GM23338 (cell line): ENCODE measurements at regions not wholly inside any gene's neighbourhood (a gene's known extent, or its start where the extent isn't known, plus 50 kb on each side); places are given as distances from the start of the nearest gene placed in this dataset.

Experiments
- CREB1 ChIP-seq: fragments of 250-450 bp; sonication (Bioruptor Pico); IDR thresholded peaks from 2 replicates; pipeline ENCODE4 v1.5.0; 2020; ENCODE audit warnings: low read depth, mild to moderate bottlenecking, moderate library complexity
- EZH2 ChIP-seq: fragments of 200-600 bp; sonication (generic); IDR thresholded peaks from one replicate; pipeline ENCODE4 v1.8.0; 2017; ENCODE audit warnings: antibody characterized with exemption, mild to moderate bottlenecking, low read depth; ENCODE audit not compliant: unreplicated experiment
- EZH2phosphoT487 ChIP-seq: fragments of 200-600 bp; sonication (generic); IDR thresholded peaks from one replicate; pipeline ENCODE4 v1.8.1; 2018; ENCODE audit warnings: antibody characterized with exemption; ENCODE audit not compliant: unreplicated experiment
- JUNB ChIP-seq: IDR thresholded peaks from one replicate; pipeline ENCODE4 v1.6.1; 2016; ENCODE audit warnings: antibody characterized with exemption; ENCODE audit not compliant: unreplicated experiment
- POLR2AphosphoS5 ChIP-seq: IDR thresholded peaks from 2 replicates; pipeline ENCODE4 v1.6.1; 2016; ENCODE audit warnings: antibody characterized with exemption, low read depth
- STAT1 ChIP-seq: IDR thresholded peaks from one replicate; pipeline ENCODE4 v1.6.1; 2016; ENCODE audit warnings: antibody characterized with exemption; ENCODE audit not compliant: unreplicated experiment
- ZNF114 ChIP-seq: fragments of 250-450 bp; sonication (Bioruptor Pico); IDR thresholded peaks from 2 replicates; pipeline ENCODE4 v1.5.0; 2020; ENCODE audit warnings: mild to moderate bottlenecking, moderate library complexity
- ZNF331 ChIP-seq: fragments of 250-450 bp; sonication (Bioruptor Pico); IDR thresholded peaks from 2 replicates; pipeline ENCODE4 v1.5.0; 2020; ENCODE audit warnings: low read depth, mild to moderate bottlenecking, moderate library complexity
- TF ChIP-seq, protein P1 (sequence below), 2 experiments: fragments of 200-600 bp in 1 of 2; sonication (generic) in 1 of 2; conservative IDR thresholded peaks; 2 replicates each; pipeline versions ENCODE4 v1.5.1 to v1.6.1; 2016 to 2017; ENCODE audit warnings: antibody characterized with exemption in 2 of 2, low read depth in 2 of 2, mild to moderate bottlenecking in 2 of 2, moderate library complexity in 1 of 2
- TF ChIP-seq, protein P2 (sequence below): IDR thresholded peaks from one replicate; pipeline ENCODE4 v1.6.1; 2018; ENCODE audit warnings: antibody characterized with exemption; ENCODE audit not compliant: unreplicated experiment
- TF ChIP-seq, protein P3 (sequence below): fragments of 250-450 bp; sonication (Bioruptor Pico); IDR thresholded peaks from 2 replicates; pipeline ENCODE4 v1.5.0; 2020; ENCODE audit warnings: mild to moderate bottlenecking, moderate library complexity
- TF ChIP-seq, protein P4 (sequence below): IDR thresholded peaks from 2 replicates; pipeline ENCODE4 v1.6.1; 2016; ENCODE audit warnings: antibody characterized with exemption

DNA sequence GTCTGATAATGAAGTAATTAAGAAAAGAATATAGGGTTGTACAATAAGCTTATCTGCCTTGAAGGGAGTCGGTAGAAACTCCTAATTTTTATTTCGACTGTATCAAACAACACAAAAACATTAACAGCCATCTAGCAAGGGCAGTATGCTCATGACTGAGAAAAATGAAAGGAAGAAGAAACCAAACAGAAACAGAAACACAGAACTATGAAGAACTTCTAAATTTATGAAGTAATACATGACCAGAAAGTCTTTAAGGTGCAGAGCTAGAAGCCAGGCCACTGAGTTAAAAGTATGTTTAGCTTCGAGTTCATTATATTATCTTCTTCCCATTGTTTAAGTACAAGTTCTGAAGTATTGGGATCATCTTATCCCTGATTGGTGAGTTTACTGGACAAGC, 367.3 kb upstream of the C9orf72 start:
- TF ChIP-seq, protein P1, sequence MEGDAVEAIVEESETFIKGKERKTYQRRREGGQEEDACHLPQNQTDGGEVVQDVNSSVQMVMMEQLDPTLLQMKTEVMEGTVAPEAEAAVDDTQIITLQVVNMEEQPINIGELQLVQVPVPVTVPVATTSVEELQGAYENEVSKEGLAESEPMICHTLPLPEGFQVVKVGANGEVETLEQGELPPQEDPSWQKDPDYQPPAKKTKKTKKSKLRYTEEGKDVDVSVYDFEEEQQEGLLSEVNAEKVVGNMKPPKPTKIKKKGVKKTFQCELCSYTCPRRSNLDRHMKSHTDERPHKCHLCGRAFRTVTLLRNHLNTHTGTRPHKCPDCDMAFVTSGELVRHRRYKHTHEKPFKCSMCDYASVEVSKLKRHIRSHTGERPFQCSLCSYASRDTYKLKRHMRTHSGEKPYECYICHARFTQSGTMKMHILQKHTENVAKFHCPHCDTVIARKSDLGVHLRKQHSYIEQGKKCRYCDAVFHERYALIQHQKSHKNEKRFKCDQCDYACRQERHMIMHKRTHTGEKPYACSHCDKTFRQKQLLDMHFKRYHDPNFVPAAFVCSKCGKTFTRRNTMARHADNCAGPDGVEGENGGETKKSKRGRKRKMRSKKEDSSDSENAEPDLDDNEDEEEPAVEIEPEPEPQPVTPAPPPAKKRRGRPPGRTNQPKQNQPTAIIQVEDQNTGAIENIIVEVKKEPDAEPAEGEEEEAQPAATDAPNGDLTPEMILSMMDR (conservative IDR thresholded peaks at IDR 0.05; ENCODE audit: low read depth in 2 of 2) = no peak
- TF ChIP-seq, protein P2, sequence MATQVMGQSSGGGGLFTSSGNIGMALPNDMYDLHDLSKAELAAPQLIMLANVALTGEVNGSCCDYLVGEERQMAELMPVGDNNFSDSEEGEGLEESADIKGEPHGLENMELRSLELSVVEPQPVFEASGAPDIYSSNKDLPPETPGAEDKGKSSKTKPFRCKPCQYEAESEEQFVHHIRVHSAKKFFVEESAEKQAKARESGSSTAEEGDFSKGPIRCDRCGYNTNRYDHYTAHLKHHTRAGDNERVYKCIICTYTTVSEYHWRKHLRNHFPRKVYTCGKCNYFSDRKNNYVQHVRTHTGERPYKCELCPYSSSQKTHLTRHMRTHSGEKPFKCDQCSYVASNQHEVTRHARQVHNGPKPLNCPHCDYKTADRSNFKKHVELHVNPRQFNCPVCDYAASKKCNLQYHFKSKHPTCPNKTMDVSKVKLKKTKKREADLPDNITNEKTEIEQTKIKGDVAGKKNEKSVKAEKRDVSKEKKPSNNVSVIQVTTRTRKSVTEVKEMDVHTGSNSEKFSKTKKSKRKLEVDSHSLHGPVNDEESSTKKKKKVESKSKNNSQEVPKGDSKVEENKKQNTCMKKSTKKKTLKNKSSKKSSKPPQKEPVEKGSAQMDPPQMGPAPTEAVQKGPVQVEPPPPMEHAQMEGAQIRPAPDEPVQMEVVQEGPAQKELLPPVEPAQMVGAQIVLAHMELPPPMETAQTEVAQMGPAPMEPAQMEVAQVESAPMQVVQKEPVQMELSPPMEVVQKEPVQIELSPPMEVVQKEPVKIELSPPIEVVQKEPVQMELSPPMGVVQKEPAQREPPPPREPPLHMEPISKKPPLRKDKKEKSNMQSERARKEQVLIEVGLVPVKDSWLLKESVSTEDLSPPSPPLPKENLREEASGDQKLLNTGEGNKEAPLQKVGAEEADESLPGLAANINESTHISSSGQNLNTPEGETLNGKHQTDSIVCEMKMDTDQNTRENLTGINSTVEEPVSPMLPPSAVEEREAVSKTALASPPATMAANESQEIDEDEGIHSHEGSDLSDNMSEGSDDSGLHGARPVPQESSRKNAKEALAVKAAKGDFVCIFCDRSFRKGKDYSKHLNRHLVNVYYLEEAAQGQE = no peak
- TF ChIP-seq POLR2AphosphoS5 (no peak), EZH2phosphoT487 (no peak), EZH2 (no peak), CREB1 (CRISPR knock-in tag) (no peak), JUNB (no peak), STAT1 (no peak), ZNF114 (CRISPR knock-in tag) (no peak), ZNF331 (CRISPR knock-in tag) (no peak)
- TF ChIP-seq, protein P3, sequence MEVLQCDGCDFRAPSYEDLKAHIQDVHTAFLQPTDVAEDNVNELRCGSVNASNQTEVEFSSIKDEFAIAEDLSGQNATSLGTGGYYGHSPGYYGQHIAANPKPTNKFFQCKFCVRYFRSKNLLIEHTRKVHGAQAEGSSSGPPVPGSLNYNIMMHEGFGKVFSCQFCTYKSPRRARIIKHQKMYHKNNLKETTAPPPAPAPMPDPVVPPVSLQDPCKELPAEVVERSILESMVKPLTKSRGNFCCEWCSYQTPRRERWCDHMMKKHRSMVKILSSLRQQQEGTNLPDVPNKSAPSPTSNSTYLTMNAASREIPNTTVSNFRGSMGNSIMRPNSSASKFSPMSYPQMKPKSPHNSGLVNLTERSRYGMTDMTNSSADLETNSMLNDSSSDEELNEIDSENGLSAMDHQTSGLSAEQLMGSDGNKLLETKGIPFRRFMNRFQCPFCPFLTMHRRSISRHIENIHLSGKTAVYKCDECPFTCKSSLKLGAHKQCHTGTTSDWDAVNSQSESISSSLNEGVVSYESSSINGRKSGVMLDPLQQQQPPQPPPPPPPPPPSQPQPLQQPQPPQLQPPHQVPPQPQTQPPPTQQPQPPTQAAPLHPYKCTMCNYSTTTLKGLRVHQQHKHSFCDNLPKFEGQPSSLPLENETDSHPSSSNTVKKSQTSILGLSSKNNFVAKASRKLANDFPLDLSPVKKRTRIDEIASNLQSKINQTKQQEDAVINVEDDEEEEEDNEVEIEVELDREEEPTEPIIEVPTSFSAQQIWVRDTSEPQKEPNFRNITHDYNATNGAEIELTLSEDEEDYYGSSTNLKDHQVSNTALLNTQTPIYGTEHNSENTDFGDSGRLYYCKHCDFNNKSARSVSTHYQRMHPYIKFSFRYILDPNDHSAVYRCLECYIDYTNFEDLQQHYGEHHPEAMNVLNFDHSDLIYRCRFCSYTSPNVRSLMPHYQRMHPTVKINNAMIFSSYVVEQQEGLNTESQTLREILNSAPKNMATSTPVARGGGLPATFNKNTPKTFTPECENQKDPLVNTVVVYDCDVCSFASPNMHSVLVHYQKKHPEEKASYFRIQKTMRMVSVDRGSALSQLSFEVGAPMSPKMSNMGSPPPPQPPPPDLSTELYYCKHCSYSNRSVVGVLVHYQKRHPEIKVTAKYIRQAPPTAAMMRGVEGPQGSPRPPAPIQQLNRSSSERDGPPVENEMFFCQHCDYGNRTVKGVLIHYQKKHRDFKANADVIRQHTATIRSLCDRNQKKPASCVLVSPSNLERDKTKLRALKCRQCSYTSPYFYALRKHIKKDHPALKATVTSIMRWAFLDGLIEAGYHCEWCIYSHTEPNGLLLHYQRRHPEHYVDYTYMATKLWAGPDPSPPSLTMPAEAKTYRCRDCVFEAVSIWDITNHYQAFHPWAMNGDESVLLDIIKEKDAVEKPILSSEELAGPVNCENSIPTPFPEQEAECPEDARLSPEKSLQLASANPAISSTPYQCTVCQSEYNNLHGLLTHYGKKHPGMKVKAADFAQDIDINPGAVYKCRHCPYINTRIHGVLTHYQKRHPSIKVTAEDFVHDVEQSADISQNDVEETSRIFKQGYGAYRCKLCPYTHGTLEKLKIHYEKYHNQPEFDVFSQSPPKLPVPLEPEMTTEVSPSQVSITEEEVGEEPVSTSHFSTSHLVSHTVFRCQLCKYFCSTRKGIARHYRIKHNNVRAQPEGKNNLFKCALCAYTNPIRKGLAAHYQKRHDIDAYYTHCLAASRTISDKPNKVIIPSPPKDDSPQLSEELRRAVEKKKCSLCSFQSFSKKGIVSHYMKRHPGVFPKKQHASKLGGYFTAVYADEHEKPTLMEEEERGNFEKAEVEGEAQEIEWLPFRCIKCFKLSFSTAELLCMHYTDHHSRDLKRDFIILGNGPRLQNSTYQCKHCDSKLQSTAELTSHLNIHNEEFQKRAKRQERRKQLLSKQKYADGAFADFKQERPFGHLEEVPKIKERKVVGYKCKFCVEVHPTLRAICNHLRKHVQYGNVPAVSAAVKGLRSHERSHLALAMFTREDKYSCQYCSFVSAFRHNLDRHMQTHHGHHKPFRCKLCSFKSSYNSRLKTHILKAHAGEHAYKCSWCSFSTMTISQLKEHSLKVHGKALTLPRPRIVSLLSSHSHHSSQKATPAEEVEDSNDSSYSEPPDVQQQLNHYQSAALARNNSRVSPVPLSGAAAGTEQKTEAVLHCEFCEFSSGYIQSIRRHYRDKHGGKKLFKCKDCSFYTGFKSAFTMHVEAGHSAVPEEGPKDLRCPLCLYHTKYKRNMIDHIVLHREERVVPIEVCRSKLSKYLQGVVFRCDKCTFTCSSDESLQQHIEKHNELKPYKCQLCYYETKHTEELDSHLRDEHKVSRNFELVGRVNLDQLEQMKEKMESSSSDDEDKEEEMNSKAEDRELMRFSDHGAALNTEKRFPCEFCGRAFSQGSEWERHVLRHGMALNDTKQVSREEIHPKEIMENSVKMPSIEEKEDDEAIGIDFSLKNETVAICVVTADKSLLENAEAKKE (CRISPR knock-in tag) = no peak
- TF ChIP-seq, protein P4, sequence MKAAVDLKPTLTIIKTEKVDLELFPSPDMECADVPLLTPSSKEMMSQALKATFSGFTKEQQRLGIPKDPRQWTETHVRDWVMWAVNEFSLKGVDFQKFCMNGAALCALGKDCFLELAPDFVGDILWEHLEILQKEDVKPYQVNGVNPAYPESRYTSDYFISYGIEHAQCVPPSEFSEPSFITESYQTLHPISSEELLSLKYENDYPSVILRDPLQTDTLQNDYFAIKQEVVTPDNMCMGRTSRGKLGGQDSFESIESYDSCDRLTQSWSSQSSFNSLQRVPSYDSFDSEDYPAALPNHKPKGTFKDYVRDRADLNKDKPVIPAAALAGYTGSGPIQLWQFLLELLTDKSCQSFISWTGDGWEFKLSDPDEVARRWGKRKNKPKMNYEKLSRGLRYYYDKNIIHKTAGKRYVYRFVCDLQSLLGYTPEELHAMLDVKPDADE = no peak
